Esophagus muscularis mucosa (tissue), 4 donors: ENCODE measurements at regions not wholly inside any gene's neighbourhood (a gene's known extent, or its start where the extent isn't known, plus 50 kb on each side); places are given as distances from the start of the nearest gene placed in this dataset.

Experiments used
- DNase-seq: peaks from one replicate; pipeline ENCODE4 v3.0.0-alpha.2; 2017; ENCODE audit errors: extremely low spot score
- H3K27ac ChIP-seq, 4 donors: fragments of 200-600 bp; sonication (generic); replicated peaks in 1 of 4; 1 replicate in 3 of 4; 2 replicates in 1 of 4; pipeline ENCODE4 v1.5.1; 2016 to 2019; ENCODE audit warnings: mild to moderate bottlenecking in 1 of 4
- H3K27me3 ChIP-seq, 4 donors: fragments of 200-600 bp; sonication (generic); one replicate each; pipeline versions ENCODE4 v1.5.1 to v1.6.0; 2016 to 2019
- H3K36me3 ChIP-seq, 4 donors: fragments of 200-600 bp; sonication (generic); one replicate each; pipeline ENCODE4 v1.5.1; 2016 to 2019
- H3K4me1 ChIP-seq, 4 donors: fragments of 200-600 bp; sonication (generic); one replicate each; pipeline ENCODE4 v1.5.1; 2016 to 2019
- H3K4me3 ChIP-seq, 4 donors: fragments of 200-600 bp; sonication (generic); 1 replicate in 2 of 4; 2 replicates in 2 of 4; pipeline ENCODE4 v1.5.1; 2016 to 2019; ENCODE audit warnings: mild to moderate bottlenecking in 4 of 4, moderate library complexity in 1 of 4
- H3K9me3 ChIP-seq, 4 donors: fragments of 200-600 bp; sonication (generic); 1 replicate in 3 of 4; 2 replicates in 1 of 4; pipeline ENCODE4 v1.5.1; 2016 to 2019
- CTCF ChIP-seq, 3 experiments: fragments of 200-600 bp in 2 of 3; fragments of 450-650 bp in 1 of 3; sonication (generic) in 2 of 3; IDR thresholded peaks; one replicate each; pipeline ENCODE4 v1.5.1; 2017 to 2019; ENCODE audit warnings: antibody characterized with exemption in 3 of 3, mild to moderate bottlenecking in 2 of 3, moderate library complexity in 1 of 3
- EP300 ChIP-seq: sonication (generic); formaldehyde crosslinking; IDR thresholded peaks from one replicate; pipeline ENCODE4 v1.6.1; 2017; ENCODE audit warnings: antibody characterized with exemption
- POLR2A ChIP-seq: fragments of 450-650 bp; IDR thresholded peaks from one replicate; pipeline ENCODE4 v1.6.1; 2017; ENCODE audit warnings: antibody characterized with exemption, moderate library complexity, mild to moderate bottlenecking, low read depth
- POLR2AphosphoS5 ChIP-seq, 2 donors: sonication (generic); formaldehyde crosslinking; IDR thresholded peaks; one replicate each; pipeline ENCODE4 v1.6.1; 2017; ENCODE audit warnings: antibody characterized with exemption in 2 of 2
- WGBS: methylation state at CpG from one replicate; pipeline ENCODE4 v1.1.5; 2018; 5-methylcytosine and 5-hydroxymethylcytosine counted together
- intact Hi-C: fragments of 100-400 bp; cut with DNase I; formaldehyde crosslinking; loops from one replicate; pipeline ENCODE4 v1.15.1; 2023
- small RNA-seq, 3 donors: library from RNA; depleted of rRNA; stranded (forward); fragments of <200 nt; gene quantifications; one replicate each; pipeline ENCODE3, GENCODE V24; 2016

GRCh38 chr3:98956008-98956407, 54.5 kb upstream of the DCBLD2 start:
- H3K4me3 ChIP-seq = no peak overlapping the region
- no peaks in the 10 kb centered on the region for H3K4me1 ChIP-seq
- no peak overlapping the region for H3K27ac ChIP-seq
- H3K9me3 ChIP-seq = no peaks in the 10 kb centered on the region
- no peaks in the 10 kb centered on the region for H3K36me3 ChIP-seq
- TF ChIP-seq POLR2A (no peak), POLR2AphosphoS5 (IDR thresholded peaks at IDR 0.05) (no peak), EP300 (no peak), CTCF (IDR thresholded peaks at IDR 0.05) (no peak)
- no peak for DNase-seq
- no peaks in the 10 kb centered on the region for H3K27me3 ChIP-seq
- intact Hi-C loops = no loop called here

- TF ChIP-seq CTCF (IDR thresholded peaks at IDR 0.05) = no peak
- no peak for TF ChIP-seq EP300
- no peak for TF ChIP-seq POLR2A
- TF ChIP-seq POLR2AphosphoS5 (IDR thresholded peaks at IDR 0.05) = no peak
- DNase-seq = no peak
- Histone ChIP-seq H3K4me1 (no peaks in the 10 kb centered on the region), H3K36me3 (no peaks in the 10 kb centered on the region), H3K4me3 (no peak overlapping the region), H3K9me3 (no peaks in the 10 kb centered on the region), H3K27me3 (no peaks in the 10 kb centered on the region), H3K27ac (no peak overlapping the region)
- intact Hi-C loops = no loop called here
- 80% methylated on average over 3 of the region's 3 CpGs for WGBS
Observed at GRCh38 chr3:98954791-98955604, 53.5 kb upstream of the DCBLD2 start.

- intact Hi-C loops = no loop called here
- 76% methylated on average over 1 of the region's 1 CpG for WGBS
- H3K4me1 ChIP-seq = no peaks in the 10 kb centered on the region
Observed at GRCh38 chr3:98954242-98954641, 52.7 kb upstream of the DCBLD2 start.

GRCh38 chr3:98952404-98952803, 50.9 kb upstream of the DCBLD2 start:
- Histone ChIP-seq H3K36me3 (no peaks in the 10 kb centered on the region), H3K4me1 (no peaks in the 10 kb centered on the region), H3K27ac (no peak overlapping the region), H3K9me3 (no peaks in the 10 kb centered on the region), H3K27me3 (no peaks in the 10 kb centered on the region), H3K4me3 (no peak overlapping the region)
- DNase-seq = no peak
- no peak for TF ChIP-seq EP300
- TF ChIP-seq POLR2AphosphoS5 (IDR thresholded peaks at IDR 0.05) = no peak
- TF ChIP-seq POLR2A = no peak
- TF ChIP-seq CTCF (IDR thresholded peaks at IDR 0.05) = no peak
- WGBS = no CpG with 5 or more reads among the region's 1 CpG
- intact Hi-C loops = no loop called here

More at GRCh38 chr3:98954242-98954641, 52.7 kb upstream of the DCBLD2 start:
- Histone ChIP-seq H3K4me3 (no peak overlapping the region), H3K9me3 (no peaks in the 10 kb centered on the region), H3K36me3 (no peaks in the 10 kb centered on the region), H3K27ac (no peak overlapping the region), H3K27me3 (no peaks in the 10 kb centered on the region)
- TF ChIP-seq POLR2AphosphoS5 (IDR thresholded peaks at IDR 0.05) = no peak
- TF ChIP-seq EP300 = no peak
- TF ChIP-seq POLR2A = no peak
- no peak for TF ChIP-seq CTCF (IDR thresholded peaks at IDR 0.05)
- no peak for DNase-seq

Small RNA genes in the stretch of these regions (small RNA-seq; reads per million reads assigned to genes)
- gene AC107297.1 = 0 reads per million in 3 donors
- 0 reads per million in 3 donors for gene RF00066
